Spleen (tissue), 11 donors: ENCODE measurements at regions not wholly inside any gene's neighbourhood (a gene's known extent, or its start where the extent isn't known, plus 50 kb on each side); places are given as distances from the start of the nearest gene placed in this dataset.
A peak's percentile ranks its signal among the peaks of the same experiment; 100 is the strongest.

ENCODE experiments used
- DNase-seq: peaks from one replicate; pipeline ENCODE4 v3.0.0-alpha.2; 2020
- H3K27ac ChIP-seq, 8 donors: fragments of 200-600 bp; sonication (generic) in 7 of 8; 1 replicate in 4 of 8; 2 replicates in 4 of 8; pipeline versions ENCODE4 v1.5.0 to v1.8.0; 2016 to 2021; ENCODE audit warnings: inconsistent platforms in 4 of 8, mild to moderate bottlenecking in 4 of 8, moderate library complexity in 1 of 8
- H3K27me3 ChIP-seq, 7 donors: fragments of 200-600 bp; sonication (generic) in 6 of 7; replicated peaks in 1 of 7; 1 replicate in 4 of 7; 2 replicates in 3 of 7; pipeline versions ENCODE4 v1.5.0 to v1.8.0; 2016 to 2021; ENCODE audit warnings: inconsistent platforms in 3 of 7, mild to moderate bottlenecking in 1 of 7
- H3K36me3 ChIP-seq, 6 donors: fragments of 200-600 bp; sonication (generic) in 5 of 6; 1 replicate in 4 of 6; 2 replicates in 2 of 6; pipeline versions ENCODE4 v1.5.0 to v1.8.0; 2016 to 2021; ENCODE audit warnings: inconsistent platforms in 2 of 6
- H3K4me1 ChIP-seq, 6 donors: fragments of 200-600 bp; sonication (generic) in 5 of 6; 1 replicate in 3 of 6; 2 replicates in 3 of 6; pipeline versions ENCODE4 v1.5.0 to v1.8.0; 2016 to 2021; ENCODE audit warnings: inconsistent platforms in 3 of 6
- H3K4me3 ChIP-seq, 8 donors: fragments of 200-600 bp; sonication (generic) in 7 of 8; 1 replicate in 4 of 8; 2 replicates in 4 of 8; pipeline versions ENCODE4 v1.5.0 to v1.8.0; 2016 to 2021; ENCODE audit warnings: inconsistent platforms in 4 of 8, mild to moderate bottlenecking in 4 of 8, moderate library complexity in 2 of 8
- H3K9me3 ChIP-seq, 8 donors: fragments of 200-600 bp; sonication (generic) in 7 of 8; 1 replicate in 4 of 8; 2 replicates in 4 of 8; pipeline versions ENCODE4 v1.5.0 to v1.8.0; 2016 to 2021; ENCODE audit warnings: inconsistent platforms in 4 of 8
- POLR2A ChIP-seq, 3 donors: fragments of 450-650 bp; IDR thresholded peaks; one replicate each; pipeline ENCODE4 v1.5.1; 2017; ENCODE audit warnings: antibody characterized with exemption in 3 of 3, mild to moderate bottlenecking in 1 of 3
- POLR2AphosphoS5 ChIP-seq, 3 donors: sonication (generic); formaldehyde crosslinking; IDR thresholded peaks; one replicate each; pipeline ENCODE4 v1.5.1; 2017; ENCODE audit warnings: antibody characterized with exemption in 3 of 3
- WGBS, 5 donors: extraction: QIAGEN DNeasy Blood & Tissue Kit in 3 of 5; methylation state at CpG; one replicate each; pipeline versions ENCODE4 v1.1.5 to v1.1.7; 2013 to 2018; 5-methylcytosine and 5-hydroxymethylcytosine counted together
- intact Hi-C: fragments of 100-400 bp; cut with DNase I; formaldehyde crosslinking; loops from one replicate; pipeline ENCODE4 v1.15.0; 2023; ENCODE audit warnings: low total_unique reads
- TF ChIP-seq, protein P1 (sequence below), 11 experiments: fragments of 200-600 bp in 7 of 11; fragments of 450-650 bp in 4 of 11; sonication (generic) in 4 of 11; IDR thresholded peaks in 8 of 11; conservative IDR thresholded peaks in 3 of 11; 1 replicate in 7 of 11; 2 replicates in 4 of 11; pipeline versions ENCODE4 v1.4.0 to v1.8.0; 2016 to 2021; ENCODE audit warnings: antibody characterized with exemption in 11 of 11, inconsistent platforms in 4 of 11, mild to moderate bottlenecking in 1 of 11
- donor health status: healthy with polysubstance abuse.
- donor health status: DM: no; HTN: no; CAD: no; lungs with moderate emphysema.
- donor health status: DM: no; HTN: no; CAD: no.
- donor health status: Bipolar disorder and iron deficiency.
- donor health status: healthy.
- donor health status: DM: no; HTN: no; CAD: no.
- donor health status: DM: yes; HTN: yes; CAD: no.

- Histone ChIP-seq H3K9me3 (no peaks in the 10 kb centered on the region), H3K4me1 (peaks cover 12 to 80% (median 41%) of the 10 kb centered on the region in 6 donors), H3K36me3 (no peaks in the 10 kb centered on the region), H3K4me3 (no peak overlapping the region), H3K27me3 (no peaks in the 10 kb centered on the region), H3K27ac (peak overlapping the region in 6 of 8 donors; percentile 1 to 62 (median 30))
- DNase-seq, result peak; percentile 89
- intact Hi-C loops, result no loop called here
- WGBS, 5 donors, result 27 to 45% (median 32%) methylated on average over 7 of the region's 7 CpGs
- TF ChIP-seq POLR2AphosphoS5 (IDR thresholded peaks at IDR 0.05) (peak in 2 of 3 donors; percentile 34 to 36), POLR2A (IDR thresholded peaks at IDR 0.05) (no peak)
- TF ChIP-seq, protein P1, sequence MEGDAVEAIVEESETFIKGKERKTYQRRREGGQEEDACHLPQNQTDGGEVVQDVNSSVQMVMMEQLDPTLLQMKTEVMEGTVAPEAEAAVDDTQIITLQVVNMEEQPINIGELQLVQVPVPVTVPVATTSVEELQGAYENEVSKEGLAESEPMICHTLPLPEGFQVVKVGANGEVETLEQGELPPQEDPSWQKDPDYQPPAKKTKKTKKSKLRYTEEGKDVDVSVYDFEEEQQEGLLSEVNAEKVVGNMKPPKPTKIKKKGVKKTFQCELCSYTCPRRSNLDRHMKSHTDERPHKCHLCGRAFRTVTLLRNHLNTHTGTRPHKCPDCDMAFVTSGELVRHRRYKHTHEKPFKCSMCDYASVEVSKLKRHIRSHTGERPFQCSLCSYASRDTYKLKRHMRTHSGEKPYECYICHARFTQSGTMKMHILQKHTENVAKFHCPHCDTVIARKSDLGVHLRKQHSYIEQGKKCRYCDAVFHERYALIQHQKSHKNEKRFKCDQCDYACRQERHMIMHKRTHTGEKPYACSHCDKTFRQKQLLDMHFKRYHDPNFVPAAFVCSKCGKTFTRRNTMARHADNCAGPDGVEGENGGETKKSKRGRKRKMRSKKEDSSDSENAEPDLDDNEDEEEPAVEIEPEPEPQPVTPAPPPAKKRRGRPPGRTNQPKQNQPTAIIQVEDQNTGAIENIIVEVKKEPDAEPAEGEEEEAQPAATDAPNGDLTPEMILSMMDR (IDR thresholded peaks at IDR 0.05 in 8 of 11, conservative IDR thresholded peaks at IDR 0.05 in 3 of 11), result no peak
Measured at GRCh38 chr5:56763711-56764466, 51.5 kb upstream of the MAP3K1 start.

DNA sequence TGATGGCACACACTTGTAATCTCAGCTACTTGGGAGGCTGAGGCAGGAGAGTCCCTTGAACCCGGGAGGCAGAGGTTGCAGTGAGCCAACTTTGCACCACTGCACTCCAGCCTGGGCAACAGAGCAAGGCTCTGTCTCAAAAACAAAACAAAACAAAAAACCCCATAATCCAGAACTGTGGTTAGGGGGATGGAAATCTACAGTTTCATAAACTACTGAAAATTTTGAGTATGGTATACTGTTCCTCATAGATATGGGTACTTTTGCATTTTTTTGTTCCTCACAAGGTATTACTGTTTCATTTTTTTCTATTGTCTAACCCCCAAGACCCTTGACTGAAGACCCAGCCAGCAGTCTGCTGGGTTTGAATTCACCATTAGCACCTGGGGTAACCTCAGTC is 52.2 kb upstream of the MAP3K1 start:
- H3K9me3 ChIP-seq, result no peaks in the 10 kb centered on the region
- no peak for DNase-seq
- H3K27ac ChIP-seq, result peak overlapping the region in 4 of 8 donors; percentile 26 to 62 (median 41)
- H3K27me3 ChIP-seq, result no peaks in the 10 kb centered on the region
- intact Hi-C loops, result no loop called here
- 68 to 96% (median 80%) methylated on average over 1 of the region's 1 CpG for WGBS, 5 donors
- peaks cover 12 to 80% (median 41%) of the 10 kb centered on the region in 6 donors for H3K4me1 ChIP-seq
- TF ChIP-seq POLR2AphosphoS5 (IDR thresholded peaks at IDR 0.05), result no peak
- TF ChIP-seq POLR2A (IDR thresholded peaks at IDR 0.05), result no peak
- no peak overlapping the region for H3K4me3 ChIP-seq
- H3K36me3 ChIP-seq, result no peaks in the 10 kb centered on the region

GRCh38 chr5:56761151-56761885 is 54.0 kb upstream of the MAP3K1 start:
- intact Hi-C loops, result no loop called here
- H3K27me3 ChIP-seq, result no peaks in the 10 kb centered on the region
- peak overlapping the region in 3 of 8 donors; percentile 16 to 23 (median 18) for H3K27ac ChIP-seq
- WGBS, 5 donors, result 28 to 52% (median 45%) methylated on average over 4 of the region's 4 CpGs
- DNase-seq, result no peak
- H3K4me1 ChIP-seq, result peaks cover 12 to 69% (median 41%) of the 10 kb centered on the region in 6 donors
- no peaks in the 10 kb centered on the region for H3K9me3 ChIP-seq
- H3K4me3 ChIP-seq, result no peak overlapping the region
- TF ChIP-seq, protein P1 (IDR thresholded peaks at IDR 0.05 in 8 of 11, conservative IDR thresholded peaks at IDR 0.05 in 3 of 11), result no peak
- no peak for TF ChIP-seq POLR2A (IDR thresholded peaks at IDR 0.05)
- TF ChIP-seq POLR2AphosphoS5 (IDR thresholded peaks at IDR 0.05), result no peak
- no peaks in the 10 kb centered on the region for H3K36me3 ChIP-seq

DNA sequence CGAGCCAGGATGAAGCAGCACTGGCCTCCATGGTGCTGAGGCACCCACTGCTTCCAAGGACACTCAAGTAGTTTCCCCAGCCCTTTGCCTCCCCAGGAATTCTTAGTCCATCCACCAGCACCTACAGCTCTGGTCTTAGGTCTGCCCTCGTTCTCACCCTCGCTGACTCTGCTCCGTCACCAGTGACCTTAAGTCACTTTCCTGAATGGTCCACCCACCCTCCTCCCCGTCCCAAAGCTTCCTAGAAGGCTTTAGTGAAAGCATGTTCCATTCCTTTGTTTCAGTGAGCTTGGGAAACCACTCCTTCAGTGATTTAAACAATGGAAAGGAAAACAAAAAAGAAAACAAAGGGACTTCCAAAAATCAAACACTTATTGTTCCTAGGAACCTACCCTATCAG is 54.6 kb upstream of the MAP3K1 start:
- no peak for DNase-seq
- no peaks in the 10 kb centered on the region for H3K27me3 ChIP-seq
- H3K36me3 ChIP-seq, result no peaks in the 10 kb centered on the region
- 57 to 84% (median 65%) methylated on average over 5 of the region's 5 CpGs for whole genome bisulfite sequencing, 5 donors
- TF ChIP-seq POLR2A (IDR thresholded peaks at IDR 0.05) (no peak), POLR2AphosphoS5 (IDR thresholded peaks at IDR 0.05) (no peak)
- TF ChIP-seq, protein P1 (IDR thresholded peaks at IDR 0.05 in 8 of 11, conservative IDR thresholded peaks at IDR 0.05 in 3 of 11), result no peak
- H3K27ac ChIP-seq, result peak overlapping the region in 3 of 8 donors; percentile 16 to 23 (median 18)
- H3K4me3 ChIP-seq, result no peak overlapping the region
- H3K4me1 ChIP-seq, result peaks cover 12 to 64% (median 41%) of the 10 kb centered on the region in 6 donors
- H3K9me3 ChIP-seq, result no peaks in the 10 kb centered on the region
- intact Hi-C loops, result no loop called here
